ENCODE measurements at regions not wholly inside any gene's neighbourhood (a gene's known extent, or its start where the extent isn't known, plus 50 kb on each side); places are given as distances from the start of the nearest gene placed in this dataset.

DNA sequence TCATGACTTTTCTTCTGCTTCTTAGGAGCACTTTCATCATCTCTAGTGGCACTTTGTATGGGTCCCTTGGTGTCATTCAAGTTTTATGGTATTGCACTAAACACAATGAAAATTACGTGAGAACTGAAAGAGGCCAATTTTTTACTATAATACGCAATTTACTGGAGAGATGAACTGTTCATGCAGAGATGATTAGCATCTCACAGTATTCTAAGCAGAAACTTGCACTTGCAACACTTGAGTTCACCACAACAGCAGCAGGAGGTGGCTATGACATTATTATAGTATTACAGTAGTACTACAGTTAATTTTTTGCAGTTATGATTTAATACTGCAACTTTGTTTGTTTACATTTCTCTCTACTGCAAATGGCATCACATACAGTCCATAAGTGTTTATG, 793.1 kb upstream of the CRIM1 start:
- TF ChIP-seq, protein P1, sequence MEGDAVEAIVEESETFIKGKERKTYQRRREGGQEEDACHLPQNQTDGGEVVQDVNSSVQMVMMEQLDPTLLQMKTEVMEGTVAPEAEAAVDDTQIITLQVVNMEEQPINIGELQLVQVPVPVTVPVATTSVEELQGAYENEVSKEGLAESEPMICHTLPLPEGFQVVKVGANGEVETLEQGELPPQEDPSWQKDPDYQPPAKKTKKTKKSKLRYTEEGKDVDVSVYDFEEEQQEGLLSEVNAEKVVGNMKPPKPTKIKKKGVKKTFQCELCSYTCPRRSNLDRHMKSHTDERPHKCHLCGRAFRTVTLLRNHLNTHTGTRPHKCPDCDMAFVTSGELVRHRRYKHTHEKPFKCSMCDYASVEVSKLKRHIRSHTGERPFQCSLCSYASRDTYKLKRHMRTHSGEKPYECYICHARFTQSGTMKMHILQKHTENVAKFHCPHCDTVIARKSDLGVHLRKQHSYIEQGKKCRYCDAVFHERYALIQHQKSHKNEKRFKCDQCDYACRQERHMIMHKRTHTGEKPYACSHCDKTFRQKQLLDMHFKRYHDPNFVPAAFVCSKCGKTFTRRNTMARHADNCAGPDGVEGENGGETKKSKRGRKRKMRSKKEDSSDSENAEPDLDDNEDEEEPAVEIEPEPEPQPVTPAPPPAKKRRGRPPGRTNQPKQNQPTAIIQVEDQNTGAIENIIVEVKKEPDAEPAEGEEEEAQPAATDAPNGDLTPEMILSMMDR (IDR thresholded peaks at IDR 0.05; ENCODE audit: insufficient read depth in 1 of 2, low read depth in 1 of 2, low read length in 1 of 2, severe bottlenecking in 1 of 2, unreplicated experiment in 1 of 2): no peak
- H3K9me3 ChIP-seq: no peaks in the 10 kb centered on the region
- H3K4me1 ChIP-seq: no peaks in the 10 kb centered on the region

DNA sequence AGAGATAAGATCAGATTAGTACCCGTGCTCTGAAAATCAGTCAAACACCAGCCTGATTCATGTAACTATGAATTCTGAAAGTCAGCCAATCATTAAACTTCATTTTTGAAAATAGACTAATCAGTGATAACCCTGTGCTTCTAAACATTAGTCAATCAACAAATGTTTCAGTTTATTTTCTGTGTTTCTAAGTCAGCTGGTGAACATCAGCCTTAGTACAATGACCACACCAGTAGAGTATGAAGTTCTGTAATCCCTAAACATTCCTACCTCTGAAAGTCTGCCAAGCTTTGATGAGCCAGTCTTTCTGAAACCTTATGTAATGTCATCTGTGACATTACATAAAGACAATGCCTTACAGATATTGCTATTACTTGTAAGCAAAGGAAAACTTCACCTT, 807.4 kb upstream of the CRIM1 start:
- intact Hi-C loops (cut with micrococcal nuclease; ENCODE audit: unreplicated experiment): no loop called here
- H3K4me1 Mint-ChIP-seq (ENCODE audit: low read depth, unreplicated experiment): no peaks in the 10 kb centered on the region
- no TSS peak for BruUV-seq (replicated peaks)
- H3K4me3 ChIP-seq (ENCODE audit: low read depth, low read length): no peak overlapping the region
- H3K9me3 ChIP-seq: no peaks in the 10 kb centered on the region
- ChIA-PET POLR2A (no interaction called here), CTCF (no interaction called here)
- no peaks in the 10 kb centered on the region for H3K36me3 Mint-ChIP-seq (ENCODE audit: insufficient read depth, unreplicated experiment)
- TF ChIP-seq, protein P1 (IDR thresholded peaks at IDR 0.05; ENCODE audit: insufficient read depth in 1 of 2, low read depth in 1 of 2, low read length in 1 of 2, severe bottlenecking in 1 of 2, unreplicated experiment in 1 of 2): no peak
- H3K27ac Mint-ChIP-seq (ENCODE audit: unreplicated experiment): no peak overlapping the region
- H3K9me3 Mint-ChIP-seq (ENCODE audit: unreplicated experiment): no peaks in the 10 kb centered on the region
- H3K36me3 ChIP-seq (ENCODE audit: control insufficient read depth, insufficient read depth, low read length): no peaks in the 10 kb centered on the region
- H3K27me3 ChIP-seq (replicated peaks; ENCODE audit: control insufficient read depth, insufficient read depth, low read length): no peaks in the 10 kb centered on the region
- no peak overlapping the region for H3K4me3 Mint-ChIP-seq (ENCODE audit: unreplicated experiment)
- no peaks in the 10 kb centered on the region for H3K4me1 ChIP-seq
- H3K27me3 Mint-ChIP-seq (ENCODE audit: insufficient read depth, unreplicated experiment): peaks cover 2% of the 10 kb centered on the region
- no peak for DNase-seq

More for the DNA sequence above, 793.1 kb upstream of the CRIM1 start:
- POLR2A ChIA-PET: no interaction called here
- H3K27me3 Mint-ChIP-seq (ENCODE audit: insufficient read depth, unreplicated experiment): no peaks in the 10 kb centered on the region
- Histone ChIP-seq H3K27me3 (replicated peaks; ENCODE audit: control insufficient read depth, insufficient read depth, low read length) (no peaks in the 10 kb centered on the region), H3K4me3 (ENCODE audit: low read depth, low read length) (no peak overlapping the region), H3K36me3 (ENCODE audit: control insufficient read depth, insufficient read depth, low read length) (no peaks in the 10 kb centered on the region)
- no peak for DNase-seq
- H3K4me3 Mint-ChIP-seq (ENCODE audit: unreplicated experiment): no peak overlapping the region
- intact Hi-C loops (cut with micrococcal nuclease; ENCODE audit: unreplicated experiment): no loop called here
- no peak overlapping the region for H3K27ac Mint-ChIP-seq (ENCODE audit: unreplicated experiment)
- no TSS peak for BruUV-seq (replicated peaks)
- no peaks in the 10 kb centered on the region for H3K9me3 Mint-ChIP-seq (ENCODE audit: unreplicated experiment)
- H3K4me1 Mint-ChIP-seq (ENCODE audit: low read depth, unreplicated experiment): no peaks in the 10 kb centered on the region
- no peaks in the 10 kb centered on the region for H3K36me3 Mint-ChIP-seq (ENCODE audit: insufficient read depth, unreplicated experiment)
- CTCF ChIA-PET: no interaction called here

DNA sequence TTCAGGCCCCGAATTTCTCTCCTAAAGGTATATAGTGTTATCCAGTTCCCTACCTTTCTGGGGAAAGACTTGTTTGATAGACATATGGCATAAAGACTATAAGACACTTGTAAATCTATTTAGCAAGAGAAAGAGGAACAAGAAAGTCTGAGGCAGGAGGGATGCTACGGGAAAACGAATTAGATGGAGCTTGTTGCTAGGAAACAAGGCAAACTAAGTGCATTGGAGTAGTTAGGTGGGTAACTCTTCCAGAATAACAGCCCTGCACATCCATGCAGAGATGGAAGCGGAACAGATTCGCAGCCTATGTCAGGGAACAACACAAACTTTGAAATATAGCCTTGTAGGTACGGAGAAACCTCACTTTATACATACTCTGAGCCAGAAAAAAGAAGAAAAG, 810.3 kb upstream of the CRIM1 start:
- no peak overlapping the region for H3K4me3 ChIP-seq (ENCODE audit: low read depth, low read length)
- intact Hi-C loops (cut with micrococcal nuclease; ENCODE audit: unreplicated experiment): no loop called here
- peaks cover 2% of the 10 kb centered on the region for H3K27me3 Mint-ChIP-seq (ENCODE audit: insufficient read depth, unreplicated experiment)
- H3K4me3 Mint-ChIP-seq (ENCODE audit: unreplicated experiment): no peak overlapping the region
- H3K9me3 Mint-ChIP-seq (ENCODE audit: unreplicated experiment): no peaks in the 10 kb centered on the region
- no peaks in the 10 kb centered on the region for H3K4me1 ChIP-seq
- DNase-seq: no peak
- TF ChIP-seq, protein P1 (IDR thresholded peaks at IDR 0.05; ENCODE audit: insufficient read depth in 1 of 2, low read depth in 1 of 2, low read length in 1 of 2, severe bottlenecking in 1 of 2, unreplicated experiment in 1 of 2): no peak
- no TSS peak for BruUV-seq (replicated peaks)
- POLR2A ChIA-PET: no interaction called here
- H3K27ac Mint-ChIP-seq (ENCODE audit: unreplicated experiment): no peak overlapping the region
- H3K9me3 ChIP-seq: no peaks in the 10 kb centered on the region
- H3K36me3 ChIP-seq (ENCODE audit: control insufficient read depth, insufficient read depth, low read length): no peaks in the 10 kb centered on the region
- H3K27me3 ChIP-seq (replicated peaks; ENCODE audit: control insufficient read depth, insufficient read depth, low read length): no peaks in the 10 kb centered on the region
- H3K36me3 Mint-ChIP-seq (ENCODE audit: insufficient read depth, unreplicated experiment): no peaks in the 10 kb centered on the region
- no peaks in the 10 kb centered on the region for H3K4me1 Mint-ChIP-seq (ENCODE audit: low read depth, unreplicated experiment)
- CTCF ChIA-PET: no interaction called here

Measured in Caco-2 (cell line).